H1 (cell line): ENCODE measurements at regions not wholly inside any gene's neighbourhood (a gene's known extent, or its start where the extent isn't known, plus 50 kb on each side); places are given as distances from the start of the nearest gene placed in this dataset.

Experiments
- CTCF ChIA-PET: fragments of 300-600 bp; sonication (Branson Sonifier 250); formaldehyde crosslinking; loops from one replicate; lab custom pipeline; 2021; ENCODE audit not compliant: partially characterized antibody; lab: Charles Lee
- POLR2A ChIA-PET: fragments of 300-600 bp; sonication (Branson Sonifier 250); formaldehyde crosslinking; loops from one replicate; lab custom pipeline; 2021; ENCODE audit warnings: inconsistent platforms; ENCODE audit not compliant: partially characterized antibody; lab: Charles Lee
- DNase-seq, 2 experiments: peaks; one replicate each; pipeline versions ENCODE4 v3.0.0 to v3.0.0-alpha.2; 2010 to 2022; ENCODE audit warnings: low spot score in 2 of 2, low read depth in 1 of 2, mixed read lengths in 1 of 2
- FAIRE-seq: peaks from 2 replicates; lab custom pipeline; 2011; peaks lifted over from hg19 to GRCh38; lab: Jason Lieb, UNC
- H2AFZ ChIP-seq: 2 replicates; pipeline ENCODE4 v1.8.1; 2012; ENCODE audit warnings: low read length, inconsistent platforms
- H2AK5ac ChIP-seq: 2 replicates; pipeline ENCODE4 v1.6.1; 2013; ENCODE audit warnings: low read depth, low read length
- H2BK120ac ChIP-seq: replicated peaks from 2 replicates; pipeline ENCODE3; 2013; ENCODE audit warnings: low read depth, low read length, inconsistent platforms
- H2BK12ac ChIP-seq: 2 replicates; pipeline ENCODE4 v1.6.1; 2013; ENCODE audit warnings: low read depth, low read length
- H2BK15ac ChIP-seq: 2 replicates; pipeline ENCODE4 v1.6.1; 2013; ENCODE audit warnings: low read length
- H2BK20ac ChIP-seq: 2 replicates; pipeline ENCODE4 v1.6.1; 2013; ENCODE audit warnings: low read length
- H2BK5ac ChIP-seq: 2 replicates; pipeline ENCODE4 v1.6.1; 2013; ENCODE audit warnings: low read depth, low read length
- H3K14ac ChIP-seq: 2 replicates; pipeline ENCODE4 v1.6.1; 2013; ENCODE audit warnings: inconsistent platforms; ENCODE audit not compliant: insufficient read length
- H3K18ac ChIP-seq: 2 replicates; pipeline ENCODE4 v1.6.1; 2013; ENCODE audit warnings: low read length; ENCODE audit errors: extremely low read depth
- H3K23ac ChIP-seq: 2 replicates; pipeline ENCODE4 v1.6.1; 2013; ENCODE audit warnings: inconsistent platforms; ENCODE audit not compliant: insufficient read length
- H3K23me2 ChIP-seq: 2 replicates; pipeline ENCODE4 v1.6.1; 2013; ENCODE audit warnings: low read depth, low read length
- H3K27ac ChIP-seq: 2 replicates; pipeline ENCODE4 v1.6.1; 2011; ENCODE audit warnings: low read depth, low read length, inconsistent platforms
- H3K27me3 ChIP-seq, 4 experiments: replicated peaks in 1 of 4; 1 replicate in 1 of 4; 2 replicates in 3 of 4; pipeline versions ENCODE4 v1.6.1 to v1.8.1; 2011 to 2013; ENCODE audit warnings: low read length in 3 of 4, mild to moderate bottlenecking in 3 of 4, inconsistent platforms in 2 of 4, mixed read lengths in 2 of 4, moderate library complexity in 1 of 4; ENCODE audit not compliant: control insufficient read depth in 3 of 4, insufficient read depth in 3 of 4; ENCODE audit errors: extremely low read depth in 1 of 4
- H3K36me3 ChIP-seq, 4 experiments: 2 replicates each; pipeline versions ENCODE4 v1.6.1 to v1.8.1; 2011 to 2013; ENCODE audit warnings: mild to moderate bottlenecking in 4 of 4, low read length in 3 of 4, moderate library complexity in 2 of 4, control low read depth in 1 of 4, inconsistent platforms in 1 of 4; ENCODE audit not compliant: insufficient read depth in 4 of 4, control insufficient read depth in 2 of 4
- H3K4ac ChIP-seq: replicated peaks from 2 replicates; pipeline ENCODE3; 2013; ENCODE audit warnings: low read length, low read depth, mixed read lengths, inconsistent platforms; ENCODE audit not compliant: insufficient read length
- H3K4me1 ChIP-seq, 4 experiments: replicated peaks in 1 of 4; 1 replicate in 1 of 4; 2 replicates in 3 of 4; pipeline versions ENCODE4 v1.6.1 to v1.8.1; 2011 to 2013; ENCODE audit warnings: low read length in 3 of 4, inconsistent platforms in 2 of 4, mixed read lengths in 1 of 4; ENCODE audit not compliant: insufficient read depth in 4 of 4, control insufficient read depth in 3 of 4
- H3K4me2 ChIP-seq, 2 experiments: 2 replicates each; pipeline versions ENCODE4 v1.6.1 to v1.8.1; 2011 to 2013; ENCODE audit warnings: low read depth in 2 of 2, low read length in 2 of 2, control low read depth in 1 of 2, inconsistent platforms in 1 of 2, mild to moderate bottlenecking in 1 of 2; ENCODE audit not compliant: insufficient read depth in 1 of 2
- H3K4me3 ChIP-seq, 4 experiments: fragments of 200-600, 300-600 bp in 1 of 4; sonication (generic), shearing (Covaris generic), sonication (Bioruptor Twin) in 1 of 4; 2 replicates each; pipeline versions ENCODE4 v1.5.1 to v1.8.1; 2011 to 2016; ENCODE audit warnings: low read length in 4 of 4, low read depth in 3 of 4, control low read depth in 2 of 4, inconsistent platforms in 2 of 4, mild to moderate bottlenecking in 2 of 4, mixed read lengths in 1 of 4, moderate library complexity in 1 of 4; ENCODE audit not compliant: insufficient read depth in 2 of 4; ENCODE audit errors: extremely low read depth in 1 of 4
- H3K56ac ChIP-seq: replicated peaks from 2 replicates; pipeline ENCODE3; 2013; ENCODE audit warnings: low read depth, mild to moderate bottlenecking, mixed read lengths, low read length, inconsistent platforms; ENCODE audit not compliant: insufficient read length
- H3K79me1 ChIP-seq: 2 replicates; pipeline ENCODE4 v1.6.1; 2013; ENCODE audit warnings: low read depth, low read length, control low read depth
- H3K79me2 ChIP-seq, 2 experiments: 2 replicates each; pipeline versions ENCODE4 v1.6.1 to v1.8.1; 2012 to 2013; ENCODE audit warnings: low read length in 2 of 2, mild to moderate bottlenecking in 2 of 2, inconsistent platforms in 1 of 2; ENCODE audit not compliant: insufficient read depth in 2 of 2, control insufficient read depth in 1 of 2
- H3K9ac ChIP-seq, 4 experiments: replicated peaks in 1 of 4; 1 replicate in 1 of 4; 2 replicates in 3 of 4; pipeline versions ENCODE4 v1.6.1 to v1.8.1; 2011 to 2013; ENCODE audit warnings: low read depth in 3 of 4, low read length in 3 of 4, control low read depth in 2 of 4, mild to moderate bottlenecking in 2 of 4, moderate library complexity in 2 of 4, inconsistent platforms in 1 of 4; ENCODE audit errors: extremely low read depth in 1 of 4
- H3K9me3 ChIP-seq, 2 experiments: 2 replicates each; pipeline versions ENCODE4 v1.6.1 to v1.8.1; 2012 to 2013; ENCODE audit warnings: mild to moderate bottlenecking in 2 of 2, moderate library complexity in 2 of 2, control low read depth in 1 of 2, inconsistent platforms in 1 of 2, low read depth in 1 of 2, low read length in 1 of 2, mixed read lengths in 1 of 2; ENCODE audit not compliant: insufficient read depth in 2 of 2
- H4K20me1 ChIP-seq, 2 experiments: replicated peaks in 1 of 2; 2 replicates each; pipeline versions ENCODE3 to v1.8.1; 2011 to 2013; ENCODE audit warnings: inconsistent platforms in 2 of 2, low read length in 2 of 2, mild to moderate bottlenecking in 1 of 2; ENCODE audit not compliant: insufficient read depth in 2 of 2, control insufficient read depth in 1 of 2
- H4K5ac ChIP-seq: 2 replicates; pipeline ENCODE4 v1.6.1; 2013; ENCODE audit warnings: low read length, low read depth, mixed read lengths, inconsistent platforms; ENCODE audit not compliant: insufficient read length
- H4K8ac ChIP-seq: 2 replicates; pipeline ENCODE4 v1.8.0; 2013; ENCODE audit warnings: mild to moderate bottlenecking, moderate library complexity, low read length, inconsistent platforms; ENCODE audit not compliant: insufficient read depth; ENCODE audit errors: extremely low read depth
- H4K91ac ChIP-seq: replicated peaks from 2 replicates; pipeline ENCODE3; 2013; ENCODE audit warnings: low read length, mixed read lengths, inconsistent platforms; ENCODE audit not compliant: insufficient read length
- BACH1 ChIP-seq: IDR thresholded peaks from 2 replicates; pipeline ENCODE4 v1.6.1; 2012; ENCODE audit warnings: low read length, improper control_type of control experiment
- WGBS, 2 experiments: shearing (Covaris generic) in 1 of 2; methylation state at CpG; one replicate each; pipeline versions ENCODE4 v1.1.6 to v1.1.7; 2013 to 2015; ENCODE audit warnings: low lambda C conversion rate in 2 of 2, mixed read lengths in 2 of 2, inconsistent platforms in 1 of 2, low coverage in 1 of 2, missing lambda C conversion rate in 1 of 2; ENCODE audit not compliant: insufficient replicate concordance in 2 of 2, insufficient coverage in 1 of 2, insufficient read length in 1 of 2; ENCODE audit errors: extremely low coverage in 1 of 2, missing lambda C conversion rate in 1 of 2; 5-methylcytosine and 5-hydroxymethylcytosine counted together

GRCh38 chrY:12469081-12469480 lies 231.9 kb upstream of the USP9Y start:
- H4K5ac ChIP-seq, result no peak overlapping the region
- no peak overlapping the region for H2AFZ ChIP-seq
- no peak for DNase-seq
- ChIA-PET POLR2A (no interaction called here), CTCF (interaction anchor here (0.6 kb wide), 1 partner anchor 190 kb away, joined by 5 read pairs; no protein-coding TSS in a partner anchor)
- H3K23me2 ChIP-seq, result no peaks in the 10 kb centered on the region
- no peak overlapping the region for H3K4ac ChIP-seq
- no peak overlapping the region for H3K56ac ChIP-seq
- H3K27me3 ChIP-seq, result no peaks in the 10 kb centered on the region
- no peak for TF ChIP-seq BACH1
- H4K91ac ChIP-seq, result no peak overlapping the region
- H2BK20ac ChIP-seq, result no peak overlapping the region
- H3K9me3 ChIP-seq, result no peaks in the 10 kb centered on the region
- H3K36me3 ChIP-seq, result no peaks in the 10 kb centered on the region
- no peak for FAIRE-seq
- no peak overlapping the region for H3K4me2 ChIP-seq
- no peak overlapping the region for H3K18ac ChIP-seq
- no peak overlapping the region for H3K23ac ChIP-seq
- H3K14ac ChIP-seq, result no peak overlapping the region
- H4K20me1 ChIP-seq, result no peaks in the 10 kb centered on the region
- no peak overlapping the region for H3K4me3 ChIP-seq
- H3K79me2 ChIP-seq, result no peaks in the 10 kb centered on the region
- no peak overlapping the region for H3K27ac ChIP-seq
- no peak overlapping the region for H4K8ac ChIP-seq
- no peak overlapping the region for H2BK12ac ChIP-seq
- H3K79me1 ChIP-seq, result no peaks in the 10 kb centered on the region
- H2BK120ac ChIP-seq, result no peak overlapping the region
- H2BK5ac ChIP-seq, result no peak overlapping the region
- no peak overlapping the region for H3K9ac ChIP-seq
- 75% methylated on average over 1 of the region's 1 CpG; no CpG with 5 or more reads in 1 of the 2 experiments for WGBS, 2 experiments
- no peaks in the 10 kb centered on the region for H3K4me1 ChIP-seq
- no peak overlapping the region for H2BK15ac ChIP-seq
- no peak overlapping the region for H2AK5ac ChIP-seq
